GM23248 (cell line): ENCODE measurements at regions not wholly inside any gene's neighbourhood (a gene's known extent, or its start where the extent isn't known, plus 50 kb on each side); places are given as distances from the start of the nearest gene placed in this dataset.

Experiments used
- EZH2 ChIP-seq: fragments of 200-600 bp; sonication (generic); IDR thresholded peaks from 2 replicates; pipeline ENCODE4 v1.6.1; 2018; ENCODE audit warnings: antibody characterized with exemption, mild to moderate bottlenecking; ENCODE audit not compliant: insufficient read depth, poor library complexity, severe bottlenecking
- EZH2phosphoT487 ChIP-seq: fragments of 200-600 bp; sonication (generic); IDR thresholded peaks from 2 replicates; pipeline ENCODE4 v1.6.1; 2018; ENCODE audit warnings: antibody characterized with exemption, moderate library complexity, mild to moderate bottlenecking, low read depth; ENCODE audit not compliant: insufficient read depth

DNA sequence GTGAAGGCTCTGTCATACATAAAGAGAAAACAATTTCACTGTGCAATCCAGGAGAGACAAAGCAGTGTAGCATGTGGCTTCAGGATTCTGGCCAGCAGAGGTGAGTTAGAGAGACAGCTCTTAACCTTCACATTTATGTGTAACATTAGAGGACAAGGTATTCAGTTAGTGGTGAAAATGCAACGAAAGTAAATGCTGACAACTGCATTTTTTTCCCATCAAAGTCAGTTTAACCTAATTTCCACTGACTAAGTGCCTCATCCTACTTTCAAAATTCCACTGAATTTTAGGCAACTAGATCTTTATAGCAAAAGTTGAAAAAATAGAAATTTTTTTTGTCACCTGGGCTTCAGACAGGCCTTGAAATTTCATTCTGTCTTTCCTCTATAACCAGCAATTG lies 130.8 kb upstream of the LNX1 start:
- no peak for TF ChIP-seq EZH2
- no peak for TF ChIP-seq EZH2phosphoT487
